Endothelial cell of umbilical vein (primary cell): ENCODE measurements at regions not wholly inside any gene's neighbourhood (a gene's known extent, or its start where the extent isn't known, plus 50 kb on each side); places are given as distances from the start of the nearest gene placed in this dataset.
A peak's percentile ranks its signal among the peaks of the same experiment; 100 is the strongest.

Source experiments
- BruUV-seq: library from RNA; stranded (reverse); fragments of 400-500 nt; replicated peaks from 2 replicates; lab custom pipeline; 2021; lab: Mats Ljungman, UMichigan
- CTCF ChIA-PET: fragments of 300-600, 350-600 bp; sonication (Branson Sonifier 250); formaldehyde crosslinking; loops from one replicate; lab custom pipeline; 2021; ENCODE audit warnings: antibody characterized with exemption, inconsistent platforms; lab: Charles Lee
- POLR2A ChIA-PET: fragments of 300-600, 350-600 bp; sonication (Branson Sonifier 250); formaldehyde crosslinking; loops from one replicate; lab custom pipeline; 2021; ENCODE audit warnings: antibody characterized with exemption, inconsistent platforms; lab: Charles Lee
- DNase-seq: peaks from one replicate; pipeline ENCODE4 v3.0.0-alpha.2; 2011; ENCODE audit warnings: low read depth, low spot score
- FAIRE-seq: peaks from 2 replicates; lab custom pipeline; 2011; peaks lifted over from hg19 to GRCh38; lab: Jason Lieb, UNC
- H2AFZ ChIP-seq: 2 replicates; pipeline ENCODE4 v1.6.0; 2012; ENCODE audit warnings: low read depth, low read length, control low read depth, inconsistent platforms
- H3K27ac ChIP-seq: 2 replicates; pipeline ENCODE4 v1.5.1; 2011; ENCODE audit warnings: low read depth, mild to moderate bottlenecking, control low read depth, low read length, moderate library complexity; ENCODE audit not compliant: insufficient read depth
- H3K27me3 ChIP-seq, 2 experiments: 2 replicates each; pipeline versions ENCODE4 v1.6.0 to v1.6.1; 2011; ENCODE audit warnings: low read length in 2 of 2, mixed read lengths in 1 of 2; ENCODE audit not compliant: control insufficient read depth in 2 of 2, insufficient read depth in 2 of 2
- H3K36me3 ChIP-seq, 2 experiments: 2 replicates in 1 of 2; 3 replicates in 1 of 2; pipeline ENCODE4 v1.5.1; 2011; ENCODE audit warnings: low read length in 2 of 2, mild to moderate bottlenecking in 1 of 2, moderate library complexity in 1 of 2; ENCODE audit not compliant: control insufficient read depth in 2 of 2, insufficient read depth in 2 of 2; ENCODE audit errors: extremely low read depth in 1 of 2
- H3K4me1 ChIP-seq: 3 replicates; pipeline ENCODE4 v1.5.1; 2011; ENCODE audit warnings: mild to moderate bottlenecking, low read length; ENCODE audit not compliant: control insufficient read depth, insufficient read depth; ENCODE audit errors: extremely low read depth
- H3K4me2 ChIP-seq: 2 replicates; pipeline ENCODE4 v1.6.1; 2011; ENCODE audit warnings: low read length, control low read depth, mixed read lengths; ENCODE audit not compliant: insufficient read depth
- H3K4me3 ChIP-seq, 3 experiments: fragments of 200-600 bp in 1 of 3; sonication (generic), shearing (Covaris generic) in 1 of 3; replicated peaks in 1 of 3; 2 replicates each; pipeline ENCODE4 v1.5.1; 2011 to 2016; ENCODE audit warnings: control low read depth in 3 of 3, low read length in 3 of 3, mild to moderate bottlenecking in 2 of 3, inconsistent platforms in 1 of 3, low read depth in 1 of 3, moderate library complexity in 1 of 3; ENCODE audit not compliant: insufficient read depth in 1 of 3
- H3K79me2 ChIP-seq: 2 replicates; pipeline ENCODE4 v1.6.0; 2012; ENCODE audit warnings: low read length, inconsistent platforms; ENCODE audit not compliant: control insufficient read depth, insufficient read depth
- H3K9ac ChIP-seq: replicated peaks from 2 replicates; pipeline ENCODE3; 2011; ENCODE audit warnings: low read length, control low read depth; ENCODE audit not compliant: insufficient read depth; ENCODE audit errors: extremely low read depth
- H3K9me1 ChIP-seq: replicated peaks from 3 replicates; pipeline ENCODE4 v1.6.0; 2011; ENCODE audit warnings: mild to moderate bottlenecking, low read length; ENCODE audit not compliant: control insufficient read depth, insufficient read depth; ENCODE audit errors: extremely low read depth
- H3K9me3 ChIP-seq: replicated peaks from 2 replicates; pipeline ENCODE4 v1.5.1; 2012; ENCODE audit warnings: low read length, inconsistent platforms; ENCODE audit not compliant: control insufficient read depth, insufficient read depth
- H4K20me1 ChIP-seq: replicated peaks from 2 replicates; pipeline ENCODE3; 2011; ENCODE audit warnings: mild to moderate bottlenecking, low read length; ENCODE audit not compliant: control insufficient read depth, insufficient read depth; ENCODE audit errors: extremely low read depth
- EZH2 ChIP-seq: IDR thresholded peaks from 2 replicates; pipeline ENCODE4 v1.6.1; 2012; ENCODE audit warnings: borderline replicate concordance, low read depth, mild to moderate bottlenecking, moderate library complexity, low read length, inconsistent platforms; ENCODE audit not compliant: severe bottlenecking
- FOS ChIP-seq: IDR thresholded peaks from 2 replicates; pipeline ENCODE4 v1.6.1; 2011; ENCODE audit warnings: mild to moderate bottlenecking, low read length, moderate library complexity, borderline replicate concordance; ENCODE audit not compliant: insufficient read depth
- GATA2 ChIP-seq: IDR thresholded peaks from 2 replicates; pipeline ENCODE4 v1.7.0; 2011; ENCODE audit warnings: low read depth, mild to moderate bottlenecking, moderate library complexity, mixed read lengths, low read length; ENCODE audit not compliant: insufficient read length, insufficient read depth
- JUN ChIP-seq: IDR thresholded peaks from 2 replicates; pipeline ENCODE4 v1.6.1; 2011; ENCODE audit warnings: borderline replicate concordance, low read depth; ENCODE audit not compliant: insufficient read length, insufficient read depth
- MYC ChIP-seq: IDR thresholded peaks from one replicate; pipeline ENCODE4 v1.6.1; 2011; ENCODE audit warnings: mild to moderate bottlenecking, low read depth, low read length
- POLR2A ChIP-seq: IDR thresholded peaks from 2 replicates; pipeline ENCODE4 v1.6.1; 2012; ENCODE audit warnings: low read depth, mild to moderate bottlenecking, control low read depth, low read length
- POLR2AphosphoS5 ChIP-seq: IDR thresholded peaks from 2 replicates; pipeline ENCODE4 v1.6.1; 2012; ENCODE audit warnings: low read depth, mild to moderate bottlenecking, control low read depth, low read length, moderate library complexity; ENCODE audit not compliant: insufficient read depth
- dilution Hi-C: fragments of 300-500 bp; cut with MboI; formaldehyde crosslinking; loops from one replicate; pipeline ENCODE4 v1.15.0; 2019; ENCODE audit warnings: low sequenced_read_pairs; ENCODE audit not compliant: extremely low pct_ligation_motif_present
- intact Hi-C: fragments of 100-400 bp; cut with micrococcal nuclease; formaldehyde crosslinking; loops from one replicate; pipeline ENCODE4 v1.10.0; 2022
- TF ChIP-seq, protein P1 (sequence below): IDR thresholded peaks from 2 replicates; pipeline ENCODE4 v1.6.1; 2011; ENCODE audit not compliant: insufficient read depth, insufficient read length
- TF ChIP-seq, protein P2 (sequence below), 2 donors: IDR thresholded peaks; 1 replicate in 1 of 2; 2 replicates in 1 of 2; pipeline ENCODE4 v1.5.1; 2011; ENCODE audit warnings: low read length in 2 of 2, mild to moderate bottlenecking in 2 of 2, moderate library complexity in 2 of 2, control low read depth in 1 of 2, inconsistent platforms in 1 of 2, low read depth in 1 of 2; ENCODE audit not compliant: insufficient read depth in 1 of 2; ENCODE audit errors: extremely low read depth in 1 of 2

DNA sequence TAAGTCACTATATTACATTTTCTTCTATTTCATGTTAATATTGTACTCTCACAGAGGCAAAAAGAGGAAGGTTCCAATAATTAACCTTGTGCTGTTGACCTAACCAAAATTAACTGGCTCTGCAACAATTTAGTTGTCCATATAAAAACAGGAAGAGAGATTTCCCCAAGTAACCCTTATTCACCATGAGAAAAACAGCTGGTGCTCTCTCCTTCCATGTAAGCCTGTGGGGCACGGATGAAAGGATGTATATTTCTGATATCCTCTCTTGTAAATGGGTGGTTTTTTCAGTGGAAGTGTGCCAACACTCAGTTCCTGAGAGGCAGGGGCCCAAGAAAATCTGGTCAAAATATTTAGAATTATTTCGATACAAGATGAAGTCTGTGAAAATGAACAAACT is 358.1 kb downstream of the CRPPA start:
- Histone ChIP-seq H3K27ac (peak overlapping the region; percentile 88), H3K4me1 (peaks cover 37% of the 10 kb centered on the region), H2AFZ (no peak overlapping the region), H3K36me3 (no peaks in the 10 kb centered on the region), H4K20me1 (no peaks in the 10 kb centered on the region), H3K4me2 (peak overlapping the region; percentile 85), H3K9me1 (no peaks in the 10 kb centered on the region), H3K4me3 (peak overlapping the region in 2 of 3 experiments; percentile 9 to 23), H3K79me2 (no peaks in the 10 kb centered on the region), H3K9me3 (no peaks in the 10 kb centered on the region), H3K27me3 (no peaks in the 10 kb centered on the region), H3K9ac (peak overlapping the region; percentile 77)
- POLR2A ChIA-PET: no interaction called here
- TF ChIP-seq POLR2AphosphoS5: no peak
- TF ChIP-seq, protein P1, sequence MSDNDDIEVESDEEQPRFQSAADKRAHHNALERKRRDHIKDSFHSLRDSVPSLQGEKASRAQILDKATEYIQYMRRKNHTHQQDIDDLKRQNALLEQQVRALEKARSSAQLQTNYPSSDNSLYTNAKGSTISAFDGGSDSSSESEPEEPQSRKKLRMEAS: no peak
- CTCF ChIA-PET: interaction anchor here (1.5 to 1.9 kb wide), 2 partner anchors 208 to 343 kb away, joined by 3 to 11 read pairs; no protein-coding TSS in a partner anchor
- intact Hi-C loops (loop anchor here (2.0 kb wide), 3 partner anchors 64 to 1314 kb away; no protein-coding TSS in a partner anchor), dilution Hi-C loops (no loop called here)
- FAIRE-seq: peak; percentile 76
- DNase-seq: peak; percentile 85
- no TSS peak for BruUV-seq

DNA sequence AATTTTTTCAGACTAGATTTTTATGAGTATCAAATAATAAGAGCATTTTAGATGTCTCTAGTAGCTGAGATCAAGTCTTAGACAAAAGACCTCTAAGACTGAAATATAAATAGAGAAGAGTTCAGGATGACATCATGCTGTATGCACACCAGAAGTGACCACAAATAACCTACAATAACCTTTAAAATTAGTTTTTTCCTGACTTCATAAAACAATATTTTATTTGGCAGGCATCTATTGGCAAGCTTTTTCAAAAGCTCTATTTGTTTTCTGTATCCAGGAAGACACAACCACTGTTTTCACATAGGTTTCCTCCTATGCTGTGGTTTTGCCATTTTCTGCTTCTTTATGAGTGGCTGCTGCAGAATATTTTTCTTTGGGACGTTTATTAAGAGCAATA is 359.1 kb downstream of the CRPPA start:
- intact Hi-C loops (loop anchor here (1.0 to 2.0 kb wide), 17 partner anchors 22 to 1313 kb away; partner anchors contain the start of gene MEOX2), dilution Hi-C loops (no loop called here)
- Histone ChIP-seq H3K27me3 (no peaks in the 10 kb centered on the region), H3K4me3 (no peak overlapping the region), H3K4me2 (peak overlapping the region; percentile 85), H3K79me2 (no peaks in the 10 kb centered on the region), H4K20me1 (no peaks in the 10 kb centered on the region), H3K9ac (peak overlapping the region; percentile 77), H3K9me1 (no peaks in the 10 kb centered on the region), H3K4me1 (peaks cover 34% of the 10 kb centered on the region), H2AFZ (no peak overlapping the region), H3K9me3 (no peaks in the 10 kb centered on the region), H3K27ac (peak overlapping the region; percentile 88), H3K36me3 (no peaks in the 10 kb centered on the region)
- DNase-seq (peak; percentile 95), FAIRE-seq (peak; percentile 63)
- ChIA-PET CTCF (interaction anchor here (0.7 to 1.9 kb wide), 6 partner anchors 141 to 503 kb away, joined by 3 to 11 read pairs (median 4); no protein-coding TSS in a partner anchor), POLR2A (interaction anchor here (0.9 to 1.2 kb wide), 2 partner anchors 90 to 1314 kb away, joined by 3 read pairs; no protein-coding TSS in a partner anchor)
- no peak for TF ChIP-seq MYC
- TF ChIP-seq, protein P2, sequence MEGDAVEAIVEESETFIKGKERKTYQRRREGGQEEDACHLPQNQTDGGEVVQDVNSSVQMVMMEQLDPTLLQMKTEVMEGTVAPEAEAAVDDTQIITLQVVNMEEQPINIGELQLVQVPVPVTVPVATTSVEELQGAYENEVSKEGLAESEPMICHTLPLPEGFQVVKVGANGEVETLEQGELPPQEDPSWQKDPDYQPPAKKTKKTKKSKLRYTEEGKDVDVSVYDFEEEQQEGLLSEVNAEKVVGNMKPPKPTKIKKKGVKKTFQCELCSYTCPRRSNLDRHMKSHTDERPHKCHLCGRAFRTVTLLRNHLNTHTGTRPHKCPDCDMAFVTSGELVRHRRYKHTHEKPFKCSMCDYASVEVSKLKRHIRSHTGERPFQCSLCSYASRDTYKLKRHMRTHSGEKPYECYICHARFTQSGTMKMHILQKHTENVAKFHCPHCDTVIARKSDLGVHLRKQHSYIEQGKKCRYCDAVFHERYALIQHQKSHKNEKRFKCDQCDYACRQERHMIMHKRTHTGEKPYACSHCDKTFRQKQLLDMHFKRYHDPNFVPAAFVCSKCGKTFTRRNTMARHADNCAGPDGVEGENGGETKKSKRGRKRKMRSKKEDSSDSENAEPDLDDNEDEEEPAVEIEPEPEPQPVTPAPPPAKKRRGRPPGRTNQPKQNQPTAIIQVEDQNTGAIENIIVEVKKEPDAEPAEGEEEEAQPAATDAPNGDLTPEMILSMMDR (IDR thresholded peaks at IDR 0.05; ENCODE audit: extremely low read depth in 1 of 2, insufficient read depth in 1 of 2, low read depth in 1 of 2, low read length in 2 of 2): no peak
- peak; percentile 90 for TF ChIP-seq JUN
- TF ChIP-seq, protein P1: no peak
- peak; percentile 50 for TF ChIP-seq FOS
- TF ChIP-seq EZH2: no peak
- TF ChIP-seq POLR2A: no peak
- TF ChIP-seq GATA2: peak; percentile 24
- TF ChIP-seq POLR2AphosphoS5: peak; percentile 70
- no TSS peak for BruUV-seq
